ENCODE measurements at regions not wholly inside any gene's neighbourhood (a gene's known extent, or its start where the extent isn't known, plus 50 kb on each side); places are given as distances from the start of the nearest gene placed in this dataset.

DNA sequence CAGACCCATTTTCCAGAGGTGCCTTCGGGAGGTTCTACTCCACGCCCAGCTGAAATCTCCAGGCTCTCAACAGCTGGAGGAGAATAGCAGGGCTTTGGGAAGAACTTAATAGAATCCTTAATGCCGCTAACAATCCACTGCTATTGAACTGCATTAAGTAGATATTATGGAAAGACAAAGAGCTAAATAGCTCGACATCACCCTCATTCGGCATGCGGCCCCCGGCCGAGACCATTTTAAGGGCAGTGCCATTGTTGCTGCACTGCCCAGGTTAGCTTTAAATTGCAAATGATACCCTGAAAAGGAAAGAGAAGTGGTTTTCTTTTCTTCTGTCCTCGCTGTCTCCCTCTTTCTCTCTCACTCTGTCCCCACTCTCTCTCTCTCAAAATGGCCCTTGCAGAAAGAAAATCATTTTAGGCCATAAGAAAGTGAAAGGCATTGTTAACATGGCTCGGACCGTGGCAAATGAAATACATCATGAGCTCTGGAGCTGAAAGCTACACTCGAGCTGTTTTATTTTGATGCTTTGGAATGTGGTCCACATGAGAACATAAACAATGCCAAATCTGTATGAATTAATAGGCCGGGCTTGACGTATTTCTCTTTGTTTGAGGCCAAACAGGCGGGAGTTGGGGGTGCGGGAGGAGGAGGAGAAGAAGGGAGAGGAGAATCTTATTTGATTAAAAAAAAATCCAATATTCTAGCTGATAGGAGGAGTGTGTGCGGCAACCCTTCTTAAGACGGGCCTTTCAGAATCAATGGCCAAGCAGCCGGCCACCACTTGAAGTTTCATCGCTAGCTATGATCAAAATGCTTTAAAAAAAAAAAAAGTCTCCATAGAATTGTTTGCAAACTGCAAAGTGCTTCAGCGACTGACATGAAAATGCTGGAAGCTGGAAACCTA, 298.8 kb upstream of the IRX3 start:
- peak in 1 of 4 donors; percentile 48 for DNase-seq (ENCODE audit: low read depth in 4 of 4, low spot score in 3 of 4)

DNA sequence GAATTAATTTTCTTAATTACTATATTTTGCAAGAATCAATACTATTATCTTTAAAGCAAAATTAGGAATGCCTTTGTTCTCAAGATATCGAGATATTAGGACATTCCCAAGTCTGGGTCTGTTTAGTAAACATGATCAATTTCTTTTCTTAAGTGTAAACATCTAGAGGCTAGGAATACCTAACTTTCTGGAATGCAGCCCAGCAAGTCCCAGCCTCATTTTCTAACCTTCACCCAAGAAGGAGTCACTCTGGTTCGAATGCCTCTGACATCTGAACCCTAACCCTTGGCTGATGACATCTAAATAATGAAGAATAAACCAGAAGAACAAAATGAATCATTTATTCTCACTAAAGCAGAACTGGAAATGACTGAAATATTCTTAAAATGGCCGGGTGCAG, 297.5 kb upstream of the IRX3 start:
- no peak for DNase-seq (ENCODE audit: low read depth in 4 of 4, low spot score in 3 of 4)

DNA sequence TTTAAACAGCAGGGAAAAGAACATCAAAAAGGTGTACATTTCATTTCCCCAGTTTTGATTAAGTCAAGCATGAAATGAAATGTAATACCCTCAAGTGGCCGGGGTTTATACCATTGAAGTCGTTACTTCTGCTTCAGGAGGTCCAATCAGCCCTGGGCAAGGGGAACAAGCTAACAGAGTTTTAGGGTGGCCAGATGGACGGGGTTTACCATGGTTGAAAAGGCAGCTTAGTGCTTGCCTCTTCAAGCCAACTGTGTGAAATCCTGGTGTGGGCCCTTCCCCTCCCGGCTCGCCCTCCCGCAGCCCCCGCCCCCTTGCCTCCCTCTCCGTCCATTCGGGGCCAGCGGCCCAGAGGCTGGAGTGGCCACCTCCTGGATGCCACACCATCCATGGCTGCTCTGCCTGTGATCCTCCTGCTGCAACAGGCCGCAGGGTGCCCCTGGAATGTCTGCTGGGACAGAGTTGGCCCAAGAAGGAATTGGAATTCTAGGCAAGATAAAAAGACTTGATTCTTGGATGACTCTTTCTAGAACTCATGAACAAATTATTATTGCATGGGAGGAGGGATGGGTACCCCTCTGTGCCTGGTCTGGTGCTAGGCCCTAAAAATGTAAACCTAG, 296.2 kb upstream of the IRX3 start:
- DNase-seq (ENCODE audit: low read depth in 4 of 4, low spot score in 3 of 4), result no peak

DNA sequence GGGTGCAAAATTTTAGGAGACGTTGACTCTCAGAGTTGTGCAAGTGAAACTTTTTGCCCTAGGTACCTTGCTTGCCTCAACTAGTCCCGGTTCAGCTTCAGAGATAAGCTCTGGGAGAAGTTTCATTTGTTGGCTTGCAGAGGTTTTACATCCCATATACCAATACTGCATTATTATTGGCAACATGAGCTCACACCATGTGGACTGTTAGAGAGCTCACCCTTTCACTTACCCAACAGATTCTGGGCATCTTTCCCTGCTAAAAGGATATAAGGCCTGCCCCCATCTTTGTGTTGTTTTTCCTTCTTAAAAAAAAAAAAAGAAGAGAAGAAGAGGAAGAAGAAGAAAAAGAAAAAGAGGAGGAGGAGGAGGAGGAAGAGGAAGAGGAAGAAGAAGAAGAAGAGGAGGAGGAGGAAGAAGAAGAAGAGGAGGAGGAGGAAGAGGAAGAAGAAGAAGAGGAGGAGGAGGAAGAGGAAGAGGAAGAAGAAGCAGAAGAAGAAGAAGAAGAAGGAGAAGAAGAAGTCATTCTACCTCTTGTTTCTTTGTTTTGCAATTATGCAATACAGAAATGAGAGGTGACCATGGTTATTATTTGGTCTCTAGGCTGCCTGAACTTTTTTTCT, 292.6 kb upstream of the IRX3 start:
- DNase-seq (ENCODE audit: low read depth in 4 of 4, low spot score in 3 of 4), result no peak

DNA sequence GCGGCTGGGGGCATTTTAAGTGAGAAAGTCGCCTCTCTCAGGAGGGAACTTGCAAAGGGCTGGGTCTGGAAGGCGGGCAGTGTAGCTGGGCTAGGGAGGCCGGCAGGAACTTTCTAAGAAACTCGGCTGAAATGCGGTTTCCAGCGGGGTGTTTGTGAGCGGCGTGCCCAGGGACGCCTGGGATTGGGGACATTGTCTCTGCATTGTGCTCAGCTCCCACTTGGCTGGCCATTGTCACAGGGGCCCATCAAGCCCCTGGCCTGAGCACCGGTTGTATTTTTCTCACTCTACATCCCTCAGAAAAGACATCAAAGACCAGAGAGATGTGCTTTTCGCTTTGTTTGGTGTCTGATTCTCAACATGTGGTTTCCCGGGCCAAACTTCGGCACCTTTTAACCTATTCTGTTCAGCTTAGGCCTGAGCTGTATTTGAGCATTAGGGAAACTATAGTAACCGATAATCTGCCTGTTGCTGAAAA, 291.1 kb upstream of the IRX3 start:
- DNase-seq (ENCODE audit: low read depth in 4 of 4, low spot score in 3 of 4), result no peak

DNA sequence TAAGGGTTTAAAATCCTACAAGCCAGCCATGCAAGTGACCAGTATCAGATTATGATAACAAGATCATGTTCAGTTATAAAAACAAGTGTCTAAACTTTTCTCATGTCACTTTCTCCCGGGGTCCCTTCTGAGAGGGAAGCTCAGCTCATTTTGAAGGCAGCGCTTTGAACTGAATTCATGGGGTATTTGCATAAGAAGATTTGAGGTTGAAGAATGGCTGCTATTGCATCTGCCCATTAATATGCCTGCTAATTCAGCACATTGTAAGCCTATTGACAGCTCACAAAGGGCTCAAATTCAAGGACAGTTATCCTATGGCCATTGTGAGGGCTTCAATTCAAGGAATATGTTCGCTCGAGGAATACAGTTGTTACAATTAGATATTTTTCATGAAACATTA, 290.2 kb upstream of the IRX3 start:
- no peak for DNase-seq (ENCODE audit: low read depth in 4 of 4, low spot score in 3 of 4)

DNA sequence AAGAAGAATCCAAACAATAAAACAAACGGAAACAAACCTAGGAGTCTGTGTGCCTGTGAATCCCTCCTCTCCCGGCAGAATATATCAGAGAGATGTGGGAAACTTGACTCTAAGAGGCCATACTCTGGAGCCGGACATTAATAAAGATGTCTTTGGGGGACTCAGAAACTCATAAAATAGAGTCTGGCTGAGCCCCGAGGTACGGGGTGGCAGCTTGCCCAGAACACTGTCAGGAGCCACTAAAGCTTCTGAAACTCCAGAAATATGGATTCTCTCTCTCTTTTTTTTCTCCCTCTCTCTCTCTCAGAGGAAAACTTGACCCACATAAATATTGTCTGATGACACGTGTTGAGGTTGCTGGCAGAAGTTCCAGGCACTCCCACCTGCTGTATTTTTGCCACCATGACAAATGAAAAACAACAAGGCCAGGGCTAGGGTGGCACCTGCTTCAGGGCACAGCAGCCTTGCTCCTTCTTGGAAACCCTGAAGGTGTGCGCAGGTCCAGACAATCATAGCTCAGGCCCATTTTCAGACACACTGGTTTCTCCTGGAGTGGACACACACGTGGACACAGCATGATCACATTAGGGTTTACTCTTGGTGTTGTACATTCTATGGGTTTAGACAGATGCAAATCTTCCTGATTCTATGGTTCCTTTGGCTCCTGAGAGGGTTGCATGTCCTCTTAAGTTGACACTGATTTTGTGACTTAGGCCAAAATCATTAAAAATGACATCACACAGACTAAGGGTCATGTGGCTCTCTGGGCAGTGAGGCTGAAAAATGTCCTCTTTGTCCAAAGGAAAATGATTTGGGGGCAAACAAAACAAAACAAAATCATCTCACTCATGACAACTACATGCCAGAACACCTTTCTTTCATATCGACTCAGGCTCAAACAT, 282.6 kb upstream of the IRX3 start:
- peak in 1 of 4 donors; percentile 35 for DNase-seq (ENCODE audit: low read depth in 4 of 4, low spot score in 3 of 4)

DNA sequence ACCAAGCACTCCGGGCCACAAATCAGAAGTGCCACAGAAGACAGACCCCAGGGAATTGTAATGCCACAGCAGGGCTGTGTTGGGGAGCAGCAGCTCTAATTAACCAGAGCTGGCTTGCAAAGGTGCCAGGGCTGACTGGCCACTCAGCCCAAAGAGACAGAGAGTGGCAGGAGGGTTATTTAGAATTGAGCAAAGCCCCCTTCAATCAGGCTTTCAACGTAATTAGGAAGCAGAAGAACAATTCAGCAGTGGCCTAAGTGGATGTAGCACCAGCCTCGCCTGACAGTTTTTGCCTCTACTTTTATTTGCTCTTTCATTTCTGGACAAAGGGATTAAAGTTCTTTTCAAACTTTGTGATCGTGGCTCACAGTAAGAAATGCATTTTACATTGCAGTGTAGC, 278.3 kb upstream of the IRX3 start:
- DNase-seq (ENCODE audit: low read depth in 4 of 4, low spot score in 3 of 4), result no peak

DNA sequence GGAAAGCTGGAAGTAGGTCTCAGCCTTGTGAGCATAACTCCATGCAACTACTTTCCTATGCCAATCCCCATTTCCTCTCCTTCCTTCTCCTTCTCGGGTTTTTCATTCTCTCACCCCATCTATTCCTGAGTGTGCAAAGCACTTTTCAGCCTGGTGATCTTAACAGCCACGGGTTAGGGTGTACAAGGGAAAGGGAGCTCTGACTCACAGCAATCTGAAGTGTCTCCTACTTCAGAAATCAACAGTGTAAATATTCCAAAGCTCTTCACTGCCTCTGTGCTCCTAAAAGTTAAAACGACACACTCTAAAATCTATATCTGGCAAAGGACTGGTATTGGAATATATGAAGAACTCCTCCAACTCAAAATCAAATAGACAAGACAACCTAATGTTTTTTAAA, 268.0 kb upstream of the IRX3 start:
- DNase-seq (ENCODE audit: low read depth in 4 of 4, low spot score in 3 of 4), result no peak

DNA sequence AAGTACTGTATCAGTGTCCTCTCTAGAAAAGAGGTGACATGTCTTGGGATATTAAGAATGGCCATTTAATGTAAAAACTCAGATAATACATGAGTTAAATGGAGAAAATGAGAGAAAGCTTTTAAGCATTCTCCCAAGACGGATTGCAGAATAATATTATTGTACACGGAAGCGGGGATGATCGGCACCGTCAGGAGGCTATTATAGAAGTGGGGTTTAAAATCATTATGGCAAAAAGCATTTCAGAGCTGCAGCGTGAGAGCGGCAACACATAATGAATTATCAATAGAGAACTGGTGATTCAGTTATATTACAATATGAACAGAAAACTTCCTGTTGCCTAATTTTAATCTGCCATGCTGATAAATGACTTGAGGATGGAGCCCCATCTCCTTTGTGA, 261.7 kb upstream of the IRX3 start:
- DNase-seq (ENCODE audit: low read depth in 4 of 4, low spot score in 3 of 4), result no peak

DNA sequence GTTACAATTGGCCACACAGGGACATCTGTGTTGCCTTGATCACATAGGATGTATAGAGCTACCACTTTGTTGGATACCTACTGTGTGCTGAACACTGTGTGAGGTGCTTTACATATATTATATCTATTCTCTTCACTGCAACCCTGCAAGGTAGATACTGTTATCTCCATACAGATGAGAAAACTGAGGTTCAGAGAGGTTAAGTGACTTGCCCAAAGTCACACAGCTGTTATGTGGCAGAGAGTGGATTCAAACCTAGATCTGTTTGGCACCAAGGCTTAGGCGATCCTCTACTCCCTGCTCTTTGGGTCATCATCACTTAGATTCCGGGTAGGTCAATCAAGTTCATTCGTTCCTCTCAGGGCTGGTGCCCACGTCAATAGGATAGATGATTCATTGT, 260.5 kb upstream of the IRX3 start:
- no peak for DNase-seq (ENCODE audit: low read depth in 4 of 4, low spot score in 3 of 4)

DNA sequence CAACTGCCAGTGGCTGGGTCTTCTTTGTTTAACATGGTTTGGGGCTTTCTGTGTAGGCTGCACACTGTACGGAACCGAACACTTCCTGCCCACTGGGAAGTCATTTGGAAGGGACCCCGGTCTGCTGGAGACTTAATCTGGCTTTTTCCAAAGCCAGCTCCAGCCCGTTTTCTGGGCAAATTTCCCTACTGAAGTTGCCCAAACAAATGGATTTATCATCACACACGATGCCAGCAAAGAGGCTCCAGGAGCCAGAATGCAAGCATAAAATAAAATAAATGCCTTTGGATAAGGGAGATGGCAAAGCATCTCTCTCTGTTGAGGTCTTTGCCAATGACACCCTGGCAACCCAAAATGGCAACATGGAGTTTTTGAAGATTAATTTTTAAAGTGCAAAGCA, 259.9 kb upstream of the IRX3 start:
- DNase-seq (ENCODE audit: low read depth in 4 of 4, low spot score in 3 of 4), result no peak

DNA sequence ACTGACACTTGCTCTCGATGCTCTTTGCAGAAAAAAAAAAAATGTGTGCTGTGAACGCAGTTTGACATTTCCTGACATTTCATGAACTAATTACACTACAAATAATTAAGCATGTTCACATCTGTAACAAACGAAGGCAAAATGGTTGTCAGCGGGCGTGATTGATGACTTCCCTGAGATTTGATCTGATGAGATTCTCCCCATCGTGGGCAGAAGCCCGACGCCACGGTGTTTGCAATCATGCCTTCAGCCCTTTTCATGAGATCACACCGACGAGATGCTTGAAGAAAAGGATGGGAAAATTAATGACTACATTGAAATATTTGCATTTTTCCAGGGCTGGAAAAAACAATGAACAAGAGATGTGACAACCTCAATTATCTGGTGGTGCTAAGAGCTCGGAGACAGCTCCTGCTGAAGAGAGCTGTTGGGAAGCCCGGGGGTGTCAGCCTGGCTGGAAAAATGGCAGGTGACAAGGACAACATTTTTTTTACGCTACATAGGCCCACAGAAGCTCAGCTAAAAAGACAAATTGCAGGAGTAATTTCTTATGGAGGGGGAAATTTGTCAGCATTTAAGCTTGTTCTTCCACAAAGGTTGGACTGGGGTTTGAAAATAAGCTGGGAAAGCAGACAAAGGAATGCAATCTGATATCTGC, 259.4 kb upstream of the IRX3 start:
- DNase-seq (ENCODE audit: low read depth in 4 of 4, low spot score in 3 of 4), result no peak

DNA sequence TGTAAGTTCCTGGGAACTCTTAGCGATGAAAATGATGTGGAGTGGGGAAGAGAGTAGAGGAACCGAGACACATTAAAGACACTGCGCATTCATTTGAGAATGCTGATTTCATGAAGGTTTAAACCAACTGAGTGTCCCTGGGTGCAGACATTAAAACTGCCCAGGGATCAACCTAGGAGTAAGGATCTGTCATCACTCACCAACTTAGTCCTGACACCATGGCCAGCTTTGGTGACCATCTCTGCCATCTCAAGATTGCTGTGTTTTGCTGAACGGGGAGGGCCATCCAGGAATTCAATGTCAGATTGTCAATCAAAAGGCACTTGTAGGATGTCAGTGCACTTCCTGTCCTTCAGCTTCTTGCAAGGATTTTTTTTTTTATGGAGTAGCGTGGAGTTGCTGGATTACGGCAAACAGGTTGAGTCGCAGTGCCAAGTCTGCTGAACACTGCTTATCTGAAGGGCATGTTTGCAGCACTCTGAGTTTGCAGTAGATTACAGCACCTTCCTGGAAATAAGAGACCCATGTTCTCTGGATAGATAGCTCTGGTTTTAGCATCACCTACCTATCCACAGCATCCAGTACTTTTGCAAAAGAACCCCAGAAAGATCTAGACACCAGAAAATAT, 258.1 kb upstream of the IRX3 start:
- no peak for DNase-seq (ENCODE audit: low read depth in 4 of 4, low spot score in 3 of 4)

DNA sequence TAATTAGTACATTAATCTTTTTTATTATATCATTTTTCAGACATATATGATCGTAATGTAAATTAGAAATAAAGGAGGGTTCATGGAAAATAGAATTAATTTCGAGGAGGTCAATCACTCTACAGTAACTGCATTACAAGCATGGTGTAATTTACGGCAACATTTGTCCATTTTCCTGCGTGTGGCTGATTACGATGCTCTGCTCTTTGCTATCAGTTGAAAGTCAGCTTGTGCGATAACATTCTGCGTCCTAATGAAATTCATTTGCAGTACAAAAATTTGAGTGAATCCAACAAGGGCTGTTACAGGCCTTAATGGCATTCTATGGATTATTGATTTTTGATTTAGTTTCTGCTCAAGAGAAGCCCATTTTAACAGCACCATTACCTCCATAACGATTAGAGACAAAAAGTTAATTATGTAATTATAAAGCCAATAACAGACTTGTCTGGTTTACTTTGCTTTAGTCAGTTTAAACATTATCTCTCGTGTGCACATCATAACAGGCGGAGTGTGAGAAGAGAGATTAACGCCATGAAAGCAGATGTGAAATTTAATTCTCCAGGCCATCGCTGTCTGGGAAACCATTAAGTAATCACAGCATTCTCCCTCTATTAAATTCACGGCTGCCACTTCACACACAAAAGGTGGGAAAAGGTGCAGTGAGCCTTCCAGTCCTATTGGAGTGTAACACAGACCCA, 256.4 kb upstream of the IRX3 start:
- no peak for DNase-seq (ENCODE audit: low read depth in 4 of 4, low spot score in 3 of 4)

DNA sequence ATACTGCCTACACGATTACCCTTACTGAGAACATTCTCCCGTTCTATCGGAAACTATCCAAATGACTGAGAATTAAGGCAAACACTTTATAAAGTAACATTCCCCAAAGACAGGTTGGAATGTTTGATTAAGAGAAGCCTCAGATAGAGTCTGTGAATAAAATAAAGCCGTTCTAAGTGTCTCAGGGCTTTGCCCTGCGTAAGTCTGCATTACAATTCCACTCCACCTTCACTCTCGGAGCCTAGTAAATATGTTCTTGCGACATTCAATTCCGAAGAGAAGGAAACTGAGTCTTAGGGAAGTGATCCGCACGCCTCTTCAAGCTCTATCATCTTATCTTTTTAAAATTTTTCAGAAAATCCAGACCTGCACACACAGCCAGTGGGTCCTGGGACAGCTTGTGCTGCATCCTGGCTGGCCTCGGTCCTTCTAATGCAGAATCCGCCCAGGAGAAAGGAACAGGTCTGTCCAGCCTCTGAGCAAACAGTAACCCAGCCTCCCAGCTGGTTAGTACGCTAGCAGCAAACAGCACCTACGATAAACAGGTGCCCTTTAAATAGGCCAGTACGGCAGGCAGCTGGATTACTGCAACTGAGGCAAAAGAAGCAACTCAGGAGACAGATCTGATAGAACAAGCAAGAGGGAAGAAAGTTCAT, 254.1 kb upstream of the IRX3 start:
- DNase-seq (ENCODE audit: low read depth in 4 of 4, low spot score in 3 of 4), result no peak

DNA sequence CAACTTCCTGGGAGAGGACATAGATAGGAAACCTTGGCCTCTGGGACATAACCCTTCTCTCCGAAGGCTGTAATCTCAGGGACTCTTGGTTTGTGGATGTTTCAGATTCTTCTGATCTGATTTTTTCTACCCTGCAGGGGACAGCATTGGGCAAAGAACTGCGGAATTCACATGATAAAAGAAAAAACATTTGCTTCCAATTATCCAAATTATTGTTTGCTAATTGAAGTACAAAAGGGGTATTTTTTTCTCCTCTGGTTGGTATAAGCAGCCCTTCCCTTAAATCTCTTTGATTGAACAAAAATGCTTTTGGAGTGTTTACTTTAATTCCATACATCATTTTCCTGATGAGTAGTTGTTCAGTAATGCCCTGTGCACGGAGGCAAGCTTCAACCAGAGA, 251.7 kb upstream of the IRX3 start:
- DNase-seq (ENCODE audit: low read depth in 4 of 4, low spot score in 3 of 4), result no peak

DNA sequence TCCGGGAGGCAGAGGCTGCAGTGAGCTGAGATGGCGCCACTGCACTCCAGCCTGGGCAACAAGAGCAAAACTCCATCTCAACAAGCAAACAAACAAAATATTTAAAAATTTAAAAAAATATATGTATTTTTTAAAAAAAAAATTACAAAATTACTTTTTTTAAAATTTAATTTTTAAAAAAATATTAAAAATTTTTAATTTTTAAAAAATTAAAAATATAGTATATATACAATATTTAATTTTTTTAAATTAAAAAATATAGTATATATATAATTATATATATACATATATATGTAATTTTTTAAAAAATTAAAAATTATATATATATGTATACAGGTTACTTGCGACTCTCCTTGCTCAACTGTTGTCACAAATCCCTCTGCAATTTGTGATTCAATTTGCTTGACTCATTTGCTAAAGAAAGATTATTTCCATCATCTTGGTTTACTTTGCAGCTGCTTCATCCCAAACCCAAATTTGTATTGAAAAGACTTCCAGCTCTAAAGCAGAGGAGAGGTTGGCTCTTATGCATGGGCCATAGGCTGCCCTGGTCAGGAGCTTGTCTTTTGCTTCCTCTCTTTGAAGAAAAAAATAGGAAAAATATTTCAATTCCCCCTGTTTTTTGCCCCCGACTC, 247.4 kb upstream of the IRX3 start:
- no peak for DNase-seq (ENCODE audit: low read depth in 4 of 4, low spot score in 3 of 4)
